Stimulated activated effector memory CD8-positive, alpha-beta T cell treated with anti-CD3 and anti-CD28 coated beads, Interleukin-12 subunit alpha, Interleukin-12 subunit beta, amount 100 ng/mL, for 72 hours (primary cell): ENCODE measurements at regions not wholly inside any gene's neighbourhood (a gene's known extent, or its start where the extent isn't known, plus 50 kb on each side); places are given as distances from the start of the nearest gene placed in this dataset.
"Not testable (repeated sequence)": the region's sequence is repeated elsewhere in the genome, so short reads cannot be mapped to it uniquely, and the experiment has no call there.

ENCODE experiments used
- ATAC-seq: fragments of 150-1000 bp; cut with Tn5 transposase; 2 replicates; pipeline ENCODE4 v1.10.0; 2021
- DNase-seq, 2 donors: peaks; one replicate each; pipeline ENCODE4 v3.0.0; 2021 to 2022; ENCODE audit warnings: low spot score in 2 of 2
- H3K27ac Mint-ChIP-seq: one replicate; pipeline ENCODE4 v1.8.0; 2022; ENCODE audit warnings: mild to moderate bottlenecking, mixed read lengths
- H3K36me3 Mint-ChIP-seq: one replicate; pipeline ENCODE4 v1.8.0; 2022; ENCODE audit warnings: mild to moderate bottlenecking, mixed read lengths
- H3K4me1 Mint-ChIP-seq: one replicate; pipeline ENCODE4 v1.8.0; 2022; ENCODE audit warnings: mixed read lengths
- H3K4me3 Mint-ChIP-seq: one replicate; pipeline ENCODE4 v1.8.0; 2022; ENCODE audit warnings: mild to moderate bottlenecking, mixed read lengths
- H3K9me3 Mint-ChIP-seq: one replicate; pipeline ENCODE4 v1.8.0; 2022; ENCODE audit warnings: mixed read lengths

DNA sequence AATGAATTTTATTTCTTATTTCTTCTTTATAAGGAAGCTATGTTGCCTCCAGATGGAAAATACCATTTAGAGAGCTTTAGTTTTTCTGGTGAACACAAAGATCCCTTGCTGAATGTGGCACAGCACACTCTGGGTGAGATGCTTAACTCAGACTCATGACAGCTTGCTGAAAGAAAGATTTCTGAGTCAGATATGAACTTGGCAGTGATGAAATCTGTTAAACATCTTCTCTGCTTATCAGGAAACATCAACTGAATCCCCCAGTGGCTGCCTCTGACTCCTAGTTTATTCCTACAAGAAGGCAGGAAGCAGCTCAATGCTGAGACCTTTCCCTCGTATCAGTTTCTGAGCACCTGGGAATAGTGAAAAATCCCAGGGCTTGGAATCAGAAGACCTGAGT, 162.8 kb downstream of the OSR1 start:
- no peak overlapping the region for H3K4me3 Mint-ChIP-seq
- no peaks in the 10 kb centered on the region for H3K4me1 Mint-ChIP-seq
- no peak overlapping the region for H3K27ac Mint-ChIP-seq
- ATAC-seq (no peak), DNase-seq (no peak)
- H3K36me3 Mint-ChIP-seq, result no peaks in the 10 kb centered on the region
- H3K9me3 Mint-ChIP-seq, result no peaks in the 10 kb centered on the region

- H3K9me3 Mint-ChIP-seq, result peaks cover 7% of the 10 kb centered on the region
- H3K27ac Mint-ChIP-seq, result no peak overlapping the region
- H3K36me3 Mint-ChIP-seq, result no peaks in the 10 kb centered on the region
- no peak for ATAC-seq
- no peak for DNase-seq
- no peak overlapping the region for H3K4me3 Mint-ChIP-seq
- H3K4me1 Mint-ChIP-seq, result no peaks in the 10 kb centered on the region
These were observed 169.0 kb downstream of the OSR1 start for GRCh38 chr2:19189391-19189790.

DNA sequence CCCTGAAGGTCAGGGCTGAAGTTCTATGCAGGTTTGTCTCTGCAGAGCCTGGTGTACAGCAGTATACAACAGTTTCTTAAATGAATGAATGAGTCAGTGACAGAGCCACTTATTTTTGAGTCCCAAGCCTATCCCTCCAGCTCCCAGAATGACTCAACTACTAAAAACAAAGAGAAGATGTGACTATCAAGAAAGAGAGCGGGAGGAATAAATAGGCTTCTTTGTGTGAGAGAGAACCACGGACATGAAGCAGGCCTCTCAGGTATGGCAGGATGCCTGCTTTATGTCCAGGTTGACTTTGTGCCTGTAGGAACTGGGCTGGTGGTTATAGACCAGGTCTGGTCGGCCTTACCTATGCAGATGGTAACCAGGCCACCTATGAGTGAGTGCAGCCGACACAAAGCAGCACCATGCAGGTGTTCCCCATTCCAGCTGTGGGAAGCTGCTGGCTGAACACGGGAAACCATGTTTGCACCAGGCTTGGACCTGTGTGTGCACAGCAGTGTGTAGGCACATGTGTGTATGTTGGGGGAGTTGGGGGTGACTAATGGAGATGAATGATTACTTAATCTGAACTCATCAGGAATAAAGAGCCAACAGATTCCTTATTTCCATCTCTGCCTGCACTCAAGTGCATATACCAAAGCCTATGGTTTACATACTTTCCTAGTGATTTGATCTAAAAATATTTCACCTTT, 171.0 kb downstream of the OSR1 start:
- H3K36me3 Mint-ChIP-seq, result no peaks in the 10 kb centered on the region
- no peak overlapping the region for H3K4me3 Mint-ChIP-seq
- no peak overlapping the region for H3K27ac Mint-ChIP-seq
- H3K4me1 Mint-ChIP-seq, result no peaks in the 10 kb centered on the region
- DNase-seq, result no peak
- no peak for ATAC-seq
- peaks cover 14% of the 10 kb centered on the region for H3K9me3 Mint-ChIP-seq

GRCh38 chr2:19185086-19185485, 173.3 kb downstream of the OSR1 start:
- DNase-seq, result no peak
- H3K36me3 Mint-ChIP-seq, result no peaks in the 10 kb centered on the region
- no peaks in the 10 kb centered on the region for H3K4me1 Mint-ChIP-seq
- no peak overlapping the region for H3K27ac Mint-ChIP-seq
- ATAC-seq, result no peak
- H3K4me3 Mint-ChIP-seq, result no peak overlapping the region
- peaks cover 18% of the 10 kb centered on the region for H3K9me3 Mint-ChIP-seq

DNA sequence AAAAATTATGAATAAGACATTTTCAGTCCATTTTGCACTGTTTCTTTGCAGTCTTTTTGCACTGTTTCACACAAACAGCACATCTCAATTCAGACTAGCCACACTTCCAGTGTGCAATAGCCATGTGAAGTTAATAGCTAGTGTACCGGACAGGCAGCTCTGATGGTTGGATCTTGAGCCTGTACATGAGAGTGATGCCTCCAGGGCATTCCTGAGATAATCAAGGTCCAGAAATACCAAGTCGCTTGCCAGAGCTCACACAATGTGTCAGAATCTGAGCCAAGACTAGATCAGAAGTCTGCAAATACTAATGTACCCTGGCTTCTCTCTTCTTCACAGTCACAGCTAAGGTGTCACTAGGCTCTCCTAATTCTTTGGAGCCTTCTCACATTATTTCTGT, 180.2 kb downstream of the OSR1 start:
- Mint-ChIP-seq H3K4me3 (no peak overlapping the region), H3K4me1 (no peaks in the 10 kb centered on the region), H3K9me3 (peaks cover 8% of the 10 kb centered on the region), H3K36me3 (no peaks in the 10 kb centered on the region), H3K27ac (no peak overlapping the region)
- ATAC-seq (no peak), DNase-seq (no peak)

DNA sequence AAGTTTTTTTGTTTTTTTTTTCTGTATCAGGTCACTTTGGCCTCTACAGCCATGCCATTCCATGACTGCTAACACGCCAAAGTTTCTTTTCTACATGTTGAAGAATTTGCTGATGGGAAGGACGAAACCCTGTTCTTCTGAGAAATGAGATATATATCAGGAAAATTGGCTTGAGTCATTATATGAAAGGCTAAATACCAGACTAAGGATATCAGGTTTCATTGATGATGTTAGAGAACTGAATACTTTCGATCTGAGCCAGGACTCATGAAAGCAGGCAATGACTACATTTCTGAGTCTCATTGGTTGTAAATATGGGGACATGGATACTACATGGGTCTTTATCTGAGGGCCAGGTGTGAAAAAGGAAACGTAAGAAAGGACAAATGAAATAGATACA, 181.4 kb downstream of the OSR1 start:
- no peak for DNase-seq
- ATAC-seq, result no peak
- no peak overlapping the region for H3K27ac Mint-ChIP-seq
- H3K9me3 Mint-ChIP-seq, result no peaks in the 10 kb centered on the region
- no peaks in the 10 kb centered on the region for H3K36me3 Mint-ChIP-seq
- no peak overlapping the region for H3K4me3 Mint-ChIP-seq
- H3K4me1 Mint-ChIP-seq, result no peaks in the 10 kb centered on the region

GRCh38 chr2:19176172-19176852, 182.1 kb downstream of the OSR1 start:
- Mint-ChIP-seq H3K36me3 (no peaks in the 10 kb centered on the region), H3K27ac (no peak overlapping the region), H3K9me3 (no peaks in the 10 kb centered on the region), H3K4me3 (no peak overlapping the region), H3K4me1 (no peaks in the 10 kb centered on the region)
- DNase-seq, result no peak
- ATAC-seq, result no peak

DNA sequence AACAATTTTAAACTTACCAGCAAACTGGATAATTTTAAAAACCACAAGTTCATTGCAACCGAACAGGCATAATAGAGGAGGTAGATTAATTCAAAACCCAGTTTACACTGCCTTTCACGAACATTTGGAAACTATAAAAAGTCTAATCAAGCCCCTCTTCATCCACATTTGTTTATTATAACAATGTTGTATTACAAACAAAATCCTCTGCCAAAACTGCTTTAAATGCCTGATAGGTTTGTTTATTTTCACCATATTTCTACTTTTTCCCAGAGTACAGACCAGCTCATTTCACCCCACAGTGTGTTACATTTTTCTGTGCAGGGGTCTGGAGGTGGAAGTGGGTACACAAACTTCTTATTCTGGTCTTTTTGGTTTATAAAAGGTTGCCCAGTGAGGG, 184.2 kb downstream of the OSR1 start:
- no peak for DNase-seq
- Mint-ChIP-seq H3K9me3 (no peaks in the 10 kb centered on the region), H3K4me1 (no peaks in the 10 kb centered on the region), H3K27ac (no peak overlapping the region), H3K4me3 (no peak overlapping the region), H3K36me3 (no peaks in the 10 kb centered on the region)
- ATAC-seq, result no peak

DNA sequence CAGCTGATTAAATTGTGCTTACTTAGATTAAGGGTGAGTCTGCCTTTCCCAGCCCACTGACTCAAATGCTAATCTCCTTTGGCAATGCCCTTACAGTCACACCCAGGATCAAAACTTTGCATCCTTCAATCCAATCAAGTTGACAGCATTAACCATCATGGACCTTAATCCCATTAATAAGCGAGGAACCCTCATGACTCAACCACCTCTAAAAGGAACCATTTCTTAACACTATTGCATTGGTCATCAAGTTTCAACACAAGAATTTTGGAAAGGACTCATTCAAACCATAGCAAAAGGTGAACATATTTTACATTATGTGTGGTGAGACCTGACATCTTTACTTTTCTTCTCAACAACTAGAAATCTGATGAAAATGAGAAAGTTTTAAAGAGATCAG, 187.0 kb downstream of the OSR1 start:
- DNase-seq, result no peak
- Mint-ChIP-seq H3K36me3 (no peaks in the 10 kb centered on the region), H3K4me3 (no peak overlapping the region), H3K9me3 (peaks cover 4% of the 10 kb centered on the region), H3K4me1 (no peaks in the 10 kb centered on the region), H3K27ac (no peak overlapping the region)
- no peak for ATAC-seq

- H3K4me1 Mint-ChIP-seq, result no peaks in the 10 kb centered on the region
- H3K4me3 Mint-ChIP-seq, result no peak overlapping the region
- DNase-seq (no peak), ATAC-seq (no peak)
- no peaks in the 10 kb centered on the region for H3K36me3 Mint-ChIP-seq
- peaks cover 4% of the 10 kb centered on the region for H3K9me3 Mint-ChIP-seq
- H3K27ac Mint-ChIP-seq, result no peak overlapping the region
These were observed 189.2 kb downstream of the OSR1 start for GRCh38 chr2:19169134-19169768.

DNA sequence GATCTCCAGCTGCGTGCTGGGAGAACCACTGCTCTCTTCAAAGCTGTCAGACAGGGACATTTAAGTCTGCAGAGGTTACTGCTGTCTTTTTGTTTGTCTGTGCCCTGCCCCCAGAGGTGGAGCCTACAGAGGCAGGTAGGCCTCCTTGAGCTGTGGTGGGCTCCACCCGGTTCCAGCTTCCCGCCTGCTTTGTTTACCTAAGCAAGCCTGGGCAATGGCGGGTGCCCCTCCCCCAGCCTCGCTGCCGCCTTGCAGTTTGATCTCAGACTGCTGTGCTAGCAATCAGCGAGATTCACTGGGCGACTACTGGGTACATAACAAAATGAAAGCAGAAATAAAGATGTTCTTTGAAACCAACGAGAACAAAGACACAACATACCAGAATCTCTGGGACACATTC, 194.3 kb downstream of the OSR1 start:
- ATAC-seq, H3K4me1 Mint-ChIP-seq: not testable (repeated sequence)

GRCh38 chr2:19158896-19159295, 199.5 kb downstream of the OSR1 start:
- Mint-ChIP-seq H3K4me3 (no peak overlapping the region), H3K9me3 (peaks cover 9% of the 10 kb centered on the region), H3K27ac (no peak overlapping the region), H3K36me3 (no peaks in the 10 kb centered on the region), H3K4me1 (no peaks in the 10 kb centered on the region)
- no peak for ATAC-seq
- no peak for DNase-seq

More for the DNA sequence above, 194.3 kb downstream of the OSR1 start:
- H3K36me3 Mint-ChIP-seq, H3K9me3 Mint-ChIP-seq, H3K27ac Mint-ChIP-seq, H3K4me3 Mint-ChIP-seq, DNase-seq: not testable (repeated sequence)

DNA sequence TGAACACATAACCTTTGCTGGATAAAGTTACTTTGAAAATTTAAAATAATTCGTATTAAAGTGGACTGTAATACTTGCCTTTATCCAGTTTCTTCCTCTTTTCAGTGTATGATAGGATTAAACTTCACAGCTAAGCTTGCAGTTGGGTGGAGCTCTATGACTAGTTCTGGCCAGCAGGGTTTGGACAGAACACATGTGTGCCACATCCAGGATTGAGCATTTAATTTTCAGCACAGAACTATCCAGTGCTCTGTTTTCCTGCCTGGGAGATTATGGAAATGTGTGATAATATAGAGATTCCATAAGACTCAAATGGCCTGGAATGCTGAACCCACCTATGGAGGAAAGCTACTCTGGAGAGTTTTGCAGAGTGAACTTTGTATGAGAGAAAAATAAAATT, 200.2 kb downstream of the OSR1 start:
- H3K4me3 Mint-ChIP-seq, result no peak overlapping the region
- no peak for ATAC-seq
- H3K4me1 Mint-ChIP-seq, result no peaks in the 10 kb centered on the region
- no peaks in the 10 kb centered on the region for H3K36me3 Mint-ChIP-seq
- H3K9me3 Mint-ChIP-seq, result peaks cover 10% of the 10 kb centered on the region
- no peak overlapping the region for H3K27ac Mint-ChIP-seq
- DNase-seq, result no peak

GRCh38 chr2:19156646-19157045, 201.8 kb downstream of the OSR1 start:
- no peaks in the 10 kb centered on the region for H3K4me1 Mint-ChIP-seq
- peaks cover 15% of the 10 kb centered on the region for H3K9me3 Mint-ChIP-seq
- no peak for DNase-seq
- no peak overlapping the region for H3K4me3 Mint-ChIP-seq
- H3K36me3 Mint-ChIP-seq, result no peaks in the 10 kb centered on the region
- no peak overlapping the region for H3K27ac Mint-ChIP-seq
- no peak for ATAC-seq

DNA sequence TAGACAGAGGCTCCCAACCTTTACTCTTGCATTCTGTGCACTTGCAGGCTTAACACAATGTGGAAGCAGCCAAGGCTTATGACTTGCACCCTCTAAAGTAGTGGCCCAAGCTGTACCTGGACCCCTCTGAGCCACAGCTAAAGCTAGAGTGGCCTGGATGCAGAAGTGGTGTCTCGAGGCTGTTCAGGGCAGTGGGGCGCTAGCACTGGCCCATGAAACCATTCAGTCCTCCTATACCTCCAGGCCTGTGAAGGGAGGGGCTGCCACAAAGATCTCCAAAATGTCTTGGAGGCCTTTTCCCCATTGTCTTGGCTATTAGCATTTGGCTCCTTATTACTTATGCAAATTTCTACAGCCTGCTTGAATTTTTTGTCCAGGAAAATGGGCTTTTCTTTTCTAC, 207.7 kb downstream of the OSR1 start:
- no peaks in the 10 kb centered on the region for H3K4me1 Mint-ChIP-seq
- H3K36me3 Mint-ChIP-seq, result no peaks in the 10 kb centered on the region
- DNase-seq (no peak), ATAC-seq (no peak)
- no peak overlapping the region for H3K27ac Mint-ChIP-seq
- peaks cover 34% of the 10 kb centered on the region for H3K9me3 Mint-ChIP-seq
- H3K4me3 Mint-ChIP-seq, result no peak overlapping the region

DNA sequence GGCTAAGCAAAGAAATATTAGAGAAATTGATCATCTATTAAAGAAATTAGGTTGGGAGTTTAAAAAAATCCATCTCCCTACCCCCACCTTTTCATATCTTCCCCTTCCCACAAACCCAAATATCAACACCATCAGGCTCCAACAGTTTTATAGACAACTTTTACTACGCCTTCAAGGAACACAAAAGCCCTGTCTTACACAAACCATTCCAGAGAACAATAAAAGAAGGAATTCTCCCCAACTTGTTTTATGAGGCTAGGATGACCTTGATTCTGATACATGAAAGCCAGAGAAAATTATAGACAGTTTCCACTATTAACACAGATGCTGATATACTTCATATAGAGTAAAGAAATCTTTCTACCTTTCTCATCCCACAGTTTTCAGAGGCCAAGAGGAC, 211.6 kb downstream of the OSR1 start:
- H3K4me1 Mint-ChIP-seq, result no peaks in the 10 kb centered on the region
- H3K4me3 Mint-ChIP-seq, result no peak overlapping the region
- peaks cover 26% of the 10 kb centered on the region for H3K9me3 Mint-ChIP-seq
- DNase-seq (no peak), ATAC-seq (no peak)
- no peaks in the 10 kb centered on the region for H3K36me3 Mint-ChIP-seq
- H3K27ac Mint-ChIP-seq, result no peak overlapping the region
